PC-9 (cell line): ENCODE measurements at regions not wholly inside any gene's neighbourhood (a gene's known extent, or its start where the extent isn't known, plus 50 kb on each side); places are given as distances from the start of the nearest gene placed in this dataset.

Source experiments
- CTCF ChIP-seq: fragments of 200-600 bp; sonication (generic); conservative IDR thresholded peaks from 2 replicates; pipeline ENCODE4 v1.6.1; 2017; ENCODE audit warnings: mixed run types, antibody characterized with exemption, mild to moderate bottlenecking, moderate library complexity
- EZH2 ChIP-seq: fragments of 200-600 bp; sonication (generic); IDR thresholded peaks from 2 replicates; pipeline ENCODE4 v1.8.0; 2017; ENCODE audit warnings: antibody characterized with exemption, low read depth

DNA sequence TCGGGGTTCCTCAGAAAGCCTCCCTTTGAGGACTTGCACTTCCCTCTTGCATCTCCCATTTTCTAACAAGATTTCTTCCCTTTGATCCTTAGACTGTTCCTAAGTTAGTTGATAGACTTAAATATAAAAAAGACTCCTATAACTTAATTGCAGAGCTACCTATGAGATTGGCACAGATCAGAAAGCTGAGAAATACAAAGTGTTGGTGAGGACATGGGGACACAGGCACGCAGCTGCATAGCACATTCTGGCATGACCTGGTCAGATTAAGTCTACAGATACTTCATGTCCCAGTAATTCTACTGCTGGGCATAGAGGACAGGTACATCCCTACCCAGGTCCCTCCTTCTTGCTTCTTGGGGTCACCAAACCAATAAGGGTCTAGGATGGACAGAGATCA is 141.7 kb upstream of the LHX5 start:
- TF ChIP-seq CTCF (no peak), EZH2 (no peak)
